GM23248 (cell line): ENCODE measurements at regions not wholly inside any gene's neighbourhood (a gene's known extent, or its start where the extent isn't known, plus 50 kb on each side); places are given as distances from the start of the nearest gene placed in this dataset.

Source experiments
- DNase-seq: peaks from one replicate; pipeline ENCODE4 v3.0.0-alpha.2; 2015
- H2AFZ ChIP-seq: fragments of 200-600 bp; sonication (generic); 2 replicates; pipeline ENCODE4 v1.6.1; 2016; ENCODE audit warnings: antibody characterized with exemption
- H3F3A ChIP-seq: fragments of 200-600 bp; sonication (generic); 2 replicates; pipeline ENCODE4 v1.6.1; 2016; ENCODE audit warnings: mild to moderate bottlenecking, antibody characterized with exemption, mixed run types; ENCODE audit not compliant: insufficient read depth
- H3K27ac ChIP-seq: fragments of 200-600 bp; sonication (generic); 2 replicates; pipeline ENCODE4 v1.5.1; 2016; ENCODE audit warnings: mild to moderate bottlenecking
- H3K27me3 ChIP-seq: fragments of 200-600 bp; sonication (generic); replicated peaks from 2 replicates; pipeline ENCODE4 v1.6.1; 2016; ENCODE audit warnings: mild to moderate bottlenecking; ENCODE audit not compliant: insufficient read depth
- H3K36me3 ChIP-seq: fragments of 200-600 bp; sonication (generic); 2 replicates; pipeline ENCODE4 v1.6.1; 2016; ENCODE audit warnings: low read depth, mild to moderate bottlenecking
- H3K4me1 ChIP-seq: fragments of 200-600 bp; sonication (generic); 2 replicates; pipeline ENCODE4 v1.6.1; 2016; ENCODE audit warnings: mild to moderate bottlenecking; ENCODE audit not compliant: insufficient read depth
- H3K4me2 ChIP-seq: fragments of 200-600 bp; sonication (generic); one replicate; pipeline ENCODE4 v1.6.1; 2016; ENCODE audit warnings: mild to moderate bottlenecking; ENCODE audit not compliant: unreplicated experiment
- H3K4me3 ChIP-seq: fragments of 200-600 bp; sonication (generic); 2 replicates; pipeline ENCODE4 v1.5.1; 2016; ENCODE audit warnings: mild to moderate bottlenecking
- H3K79me2 ChIP-seq: fragments of 200-600 bp; sonication (generic); 2 replicates; pipeline ENCODE4 v1.6.1; 2016; ENCODE audit warnings: mild to moderate bottlenecking; ENCODE audit not compliant: insufficient read depth
- H3K9ac ChIP-seq: fragments of 200-600 bp; sonication (generic); 2 replicates; pipeline ENCODE4 v1.6.1; 2016; ENCODE audit warnings: mild to moderate bottlenecking
- H3K9me2 ChIP-seq: fragments of 200-600 bp; sonication (generic); 2 replicates; pipeline ENCODE4 v1.6.1; 2016; ENCODE audit warnings: mixed run types, mild to moderate bottlenecking, moderate library complexity; ENCODE audit not compliant: insufficient read depth
- H3K9me3 ChIP-seq: fragments of 200-600 bp; sonication (generic); one replicate; pipeline ENCODE4 v1.6.1; 2017; ENCODE audit warnings: low read depth
- H4K20me1 ChIP-seq: fragments of 200-600 bp; sonication (generic); 2 replicates; pipeline ENCODE4 v1.6.0; 2016; ENCODE audit not compliant: insufficient read depth
- EZH2 ChIP-seq: fragments of 200-600 bp; sonication (generic); IDR thresholded peaks from 2 replicates; pipeline ENCODE4 v1.6.1; 2018; ENCODE audit warnings: antibody characterized with exemption, mild to moderate bottlenecking; ENCODE audit not compliant: insufficient read depth, poor library complexity, severe bottlenecking
- EZH2phosphoT487 ChIP-seq: fragments of 200-600 bp; sonication (generic); IDR thresholded peaks from 2 replicates; pipeline ENCODE4 v1.6.1; 2018; ENCODE audit warnings: antibody characterized with exemption, moderate library complexity, mild to moderate bottlenecking, low read depth; ENCODE audit not compliant: insufficient read depth
- WGBS, 2 experiments: methylation state at CpG; one replicate each; pipeline ENCODE4 v1.1.6; 2015 to 2017; ENCODE audit warnings: low lambda C conversion rate in 2 of 2, low coverage in 1 of 2; ENCODE audit errors: missing lambda C conversion rate in 2 of 2; 5-methylcytosine and 5-hydroxymethylcytosine counted together
- in situ Hi-C: fragments of 300-500 bp; cut with MboI; formaldehyde crosslinking; loops from 2 replicates; pipeline ENCODE4 v1.15.0; 2020

DNA sequence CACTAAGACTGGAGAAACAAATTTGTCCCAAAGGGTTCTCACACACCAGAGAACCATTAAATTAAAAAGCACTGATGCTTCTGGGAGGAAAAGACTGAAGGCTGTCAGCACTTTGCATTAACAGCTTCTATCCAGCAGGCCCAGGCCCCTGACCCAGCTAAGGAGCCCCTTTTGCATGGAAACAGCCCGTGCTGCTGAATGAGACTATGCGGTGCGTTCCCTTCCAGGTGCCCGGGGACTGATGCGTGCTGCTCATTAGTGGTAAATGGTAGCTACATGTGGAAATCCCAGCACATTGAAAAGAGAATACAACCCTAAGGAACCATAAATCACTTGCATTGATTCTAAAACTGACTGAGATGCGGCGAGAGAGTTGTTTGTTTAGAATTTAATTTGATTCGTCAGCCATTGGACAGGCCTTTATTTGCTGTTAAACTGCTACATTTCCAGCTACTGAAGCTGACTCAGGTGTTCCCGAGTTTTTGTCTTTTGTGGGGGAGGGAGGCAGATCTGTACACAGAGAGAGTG, 351.0 kb upstream of the SLC24A2 start:
- DNase-seq: no peak

GRCh38 chr9:20138841-20139240, 350.0 kb upstream of the SLC24A2 start:
- Histone ChIP-seq H3K9me3 (no peaks in the 10 kb centered on the region), H3K4me3 (no peak overlapping the region), H3F3A (no peaks in the 10 kb centered on the region), H3K4me2 (no peak overlapping the region), H3K79me2 (no peaks in the 10 kb centered on the region), H3K4me1 (no peaks in the 10 kb centered on the region), H3K27me3 (peaks cover 25% of the 10 kb centered on the region), H3K9ac (no peak overlapping the region), H3K27ac (no peak overlapping the region), H3K36me3 (no peaks in the 10 kb centered on the region), H2AFZ (no peak overlapping the region), H4K20me1 (no peaks in the 10 kb centered on the region), H3K9me2 (no peaks in the 10 kb centered on the region)
- no peak for DNase-seq
- 63 to 67% methylated on average over 4 of the region's 4 CpGs for WGBS, 2 experiments
- no peak for TF ChIP-seq EZH2
- TF ChIP-seq EZH2phosphoT487: no peak
- in situ Hi-C loops: no loop called here

More for the DNA sequence above, 351.0 kb upstream of the SLC24A2 start:
- Histone ChIP-seq H3K4me2 (no peak overlapping the region), H2AFZ (no peak overlapping the region), H3K27me3 (peaks cover 27% of the 10 kb centered on the region), H3F3A (no peaks in the 10 kb centered on the region), H4K20me1 (no peaks in the 10 kb centered on the region), H3K79me2 (no peaks in the 10 kb centered on the region), H3K9ac (no peak overlapping the region), H3K27ac (no peak overlapping the region), H3K36me3 (no peaks in the 10 kb centered on the region), H3K9me3 (no peaks in the 10 kb centered on the region), H3K4me1 (no peaks in the 10 kb centered on the region), H3K9me2 (no peaks in the 10 kb centered on the region), H3K4me3 (no peak overlapping the region)
- in situ Hi-C loops: no loop called here
- TF ChIP-seq EZH2phosphoT487: no peak
- 58 to 63% methylated on average over 9 of the region's 9 CpGs for WGBS, 2 experiments

- Histone ChIP-seq H3K36me3 (no peaks in the 10 kb centered on the region), H2AFZ (no peak overlapping the region), H3K79me2 (no peaks in the 10 kb centered on the region), H3K9ac (no peak overlapping the region), H3K4me1 (no peaks in the 10 kb centered on the region), H3K9me2 (no peaks in the 10 kb centered on the region), H3K27me3 (peaks cover 28% of the 10 kb centered on the region), H3K4me3 (no peak overlapping the region), H4K20me1 (no peaks in the 10 kb centered on the region), H3K4me2 (no peak overlapping the region), H3F3A (no peaks in the 10 kb centered on the region), H3K27ac (no peak overlapping the region), H3K9me3 (no peaks in the 10 kb centered on the region)
- in situ Hi-C loops: no loop called here
- TF ChIP-seq EZH2phosphoT487: no peak
- TF ChIP-seq EZH2: no peak
- DNase-seq: no peak
These were observed 349.3 kb upstream of the SLC24A2 start for GRCh38 chr9:20138116-20138515.

DNA sequence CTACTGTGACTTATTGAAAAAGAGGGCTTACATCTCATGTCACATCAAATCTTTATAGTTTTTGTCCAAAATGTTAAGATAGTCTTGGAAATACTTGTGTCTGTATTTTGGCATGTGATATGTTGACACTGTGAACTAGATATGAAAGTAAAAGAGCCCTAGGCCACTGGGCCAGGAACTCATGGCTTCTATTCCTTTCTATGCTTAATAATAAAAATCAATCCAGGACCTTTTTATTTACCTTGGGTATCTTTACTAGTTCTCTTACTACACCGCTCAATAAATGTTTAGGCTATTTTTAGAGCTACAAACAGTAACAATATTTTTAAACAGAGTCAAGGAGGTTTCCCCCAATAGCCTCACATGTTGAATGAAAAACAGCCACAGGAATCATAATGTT, 348.6 kb upstream of the SLC24A2 start:
- Histone ChIP-seq H4K20me1 (no peaks in the 10 kb centered on the region), H2AFZ (no peak overlapping the region), H3K9me2 (no peaks in the 10 kb centered on the region), H3K27ac (no peak overlapping the region), H3K4me2 (no peak overlapping the region), H3K4me1 (no peaks in the 10 kb centered on the region), H3K9me3 (no peaks in the 10 kb centered on the region), H3K27me3 (peaks cover 28% of the 10 kb centered on the region), H3F3A (no peaks in the 10 kb centered on the region), H3K79me2 (no peaks in the 10 kb centered on the region), H3K9ac (no peak overlapping the region), H3K36me3 (no peaks in the 10 kb centered on the region), H3K4me3 (no peak overlapping the region)
- 50% methylated on average over 1 of the region's 1 CpG for WGBS, 2 experiments
- no peak for DNase-seq
- in situ Hi-C loops: no loop called here
- no peak for TF ChIP-seq EZH2phosphoT487
- TF ChIP-seq EZH2: no peak

DNA sequence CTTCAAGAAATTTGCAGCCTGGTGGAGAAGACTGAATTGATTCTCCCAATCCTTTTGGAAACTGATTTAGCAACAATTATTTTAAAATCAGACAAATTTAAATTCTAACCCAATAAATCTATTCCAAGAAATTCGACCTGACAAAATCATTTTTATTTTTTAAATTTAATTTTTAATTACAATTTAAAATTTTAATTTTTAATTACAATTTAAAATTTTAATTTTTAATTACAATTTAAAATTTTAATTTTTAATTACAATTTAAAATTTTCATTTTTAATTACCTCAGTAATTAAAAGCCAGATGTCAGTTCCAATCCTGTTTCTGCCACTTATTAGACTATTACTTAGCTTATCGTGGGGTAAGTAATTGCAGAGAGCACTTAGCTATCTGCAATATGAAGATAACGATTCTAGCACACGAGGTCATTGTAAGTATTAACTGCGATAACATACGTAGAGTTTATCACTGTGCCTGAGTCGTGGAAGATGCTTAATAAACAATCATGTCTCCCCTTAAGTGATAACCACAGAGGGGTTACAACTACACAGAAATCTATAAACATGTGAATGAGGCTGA, 346.4 kb upstream of the SLC24A2 start:
- Histone ChIP-seq H2AFZ (no peak overlapping the region), H3K4me2 (no peak overlapping the region), H3K27me3 (peaks cover 35% of the 10 kb centered on the region), H3K9me2 (no peaks in the 10 kb centered on the region), H3K9ac (no peak overlapping the region), H4K20me1 (no peaks in the 10 kb centered on the region), H3K4me3 (no peak overlapping the region), H3K79me2 (no peaks in the 10 kb centered on the region), H3K9me3 (no peaks in the 10 kb centered on the region), H3K36me3 (no peaks in the 10 kb centered on the region), H3K27ac (no peak overlapping the region), H3K4me1 (no peaks in the 10 kb centered on the region), H3F3A (no peaks in the 10 kb centered on the region)
- TF ChIP-seq EZH2: no peak
- no peak for TF ChIP-seq EZH2phosphoT487
- DNase-seq: no peak
- in situ Hi-C loops: no loop called here
- 56 to 59% methylated on average over 7 of the region's 7 CpGs for WGBS, 2 experiments
